GM21515 (cell line): ENCODE measurements at regions not wholly inside any gene's neighbourhood (a gene's known extent, or its start where the extent isn't known, plus 50 kb on each side); places are given as distances from the start of the nearest gene placed in this dataset.

Experiments used
- ATAC-seq: cut with Tn5 transposase; IDR thresholded peaks from one replicate; pipeline ENCODE4 v1.9.1; 2021; ENCODE audit not compliant: unreplicated experiment

GRCh38 chr16:56094231-56094630, 97.1 kb upstream of the GNAO1 start:
- no peak for ATAC-seq

- no peak for ATAC-seq
These were observed 98.2 kb upstream of the GNAO1 start for GRCh38 chr16:56093055-56093454.

DNA sequence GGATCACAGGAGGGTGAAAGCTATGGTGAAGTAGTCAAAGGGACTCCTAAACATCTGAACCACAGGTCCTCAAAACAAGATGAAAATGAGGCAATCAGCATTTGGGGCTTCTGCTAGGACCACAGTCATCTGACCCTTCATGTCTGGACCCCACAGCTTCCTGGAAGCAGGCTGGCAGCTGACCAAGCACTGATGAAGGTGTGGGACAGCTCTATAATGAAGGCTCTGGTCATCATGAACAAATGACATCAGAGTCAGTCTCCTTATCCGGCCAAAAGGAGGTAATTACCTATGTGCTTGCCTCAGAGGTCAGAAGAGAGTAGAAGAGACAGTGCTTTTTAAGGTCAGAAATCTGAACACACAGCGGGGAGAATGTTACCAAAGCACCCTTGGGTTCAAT, 101.2 kb upstream of the GNAO1 start:
- ATAC-seq = no peak

- no peak for ATAC-seq
These were observed 103.7 kb upstream of the GNAO1 start for GRCh38 chr16:56087626-56088025.

- ATAC-seq = no peak
These were observed 109.9 kb upstream of the GNAO1 start for GRCh38 chr16:56081371-56081770.

DNA sequence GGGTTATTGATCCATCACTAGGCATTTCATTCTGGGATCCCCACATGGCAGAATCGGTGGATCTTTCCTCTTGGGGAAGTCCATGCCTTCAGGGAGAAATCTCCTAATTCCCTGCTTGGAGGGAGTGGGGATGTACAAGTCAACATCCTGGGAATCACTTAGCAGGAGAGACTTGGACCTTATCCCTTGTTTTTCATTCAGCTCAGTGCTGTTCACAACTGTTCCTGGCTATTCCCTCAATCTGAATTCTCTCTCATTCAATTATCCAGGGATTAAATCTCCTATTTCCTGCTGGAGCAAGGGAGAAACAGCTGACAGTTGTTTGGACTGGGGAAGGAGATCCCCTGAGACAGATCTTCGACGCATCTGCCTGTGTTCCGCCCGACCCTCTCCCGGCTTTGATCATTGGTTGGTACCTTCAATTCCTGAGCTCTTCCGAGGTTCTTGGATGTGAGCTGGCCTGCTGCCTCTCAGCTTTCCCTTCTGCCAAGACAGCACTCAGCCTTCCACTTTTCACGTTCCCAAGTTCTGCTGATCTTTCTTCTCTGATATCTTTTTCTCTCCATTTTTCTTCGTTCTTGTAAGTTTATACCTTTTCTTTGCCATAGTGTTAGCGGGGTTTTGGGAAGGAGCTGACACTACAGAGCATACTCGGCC, 115.4 kb upstream of the GNAO1 start:
- ATAC-seq = no peak

GRCh38 chr16:56073508-56073907, 117.8 kb upstream of the GNAO1 start:
- ATAC-seq = no peak

DNA sequence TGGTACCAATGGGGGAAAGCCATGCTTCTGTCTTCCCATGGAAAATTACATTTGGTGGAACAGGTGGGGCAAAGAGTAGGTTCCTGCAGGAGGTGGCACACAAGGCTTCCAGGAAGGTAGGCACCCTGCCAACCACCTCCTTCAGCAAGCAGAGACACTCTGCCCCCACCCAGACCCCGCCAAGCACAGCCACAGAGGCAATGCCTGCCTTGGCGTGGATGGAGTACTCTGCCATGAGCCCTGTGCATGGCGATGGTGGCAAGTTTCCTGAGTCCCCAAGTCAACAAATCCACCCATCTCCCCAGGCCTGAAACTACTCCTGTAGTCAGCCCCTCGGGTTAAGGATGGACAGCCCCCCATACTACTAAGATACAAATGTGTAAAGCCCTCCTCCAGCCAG, 119.2 kb upstream of the GNAO1 start:
- no peak for ATAC-seq

DNA sequence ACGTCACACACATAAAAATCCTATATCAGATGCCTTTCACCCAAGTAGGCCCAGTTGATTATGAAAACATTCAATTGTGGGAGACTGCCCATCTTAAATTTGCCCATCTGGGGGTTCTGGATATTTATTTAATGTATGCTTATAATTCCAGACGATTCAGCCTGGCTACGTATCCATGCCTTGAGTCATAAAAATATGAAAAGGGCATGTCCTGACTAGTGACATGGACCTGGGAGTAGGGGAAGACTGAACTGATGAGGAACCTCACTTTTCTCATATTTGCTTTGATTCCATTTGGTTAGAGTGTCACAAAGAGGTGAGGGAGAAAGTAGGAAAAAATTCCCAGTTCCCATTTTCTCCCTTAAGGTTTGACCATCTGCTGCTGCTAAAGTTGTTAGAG, 122.5 kb upstream of the GNAO1 start:
- ATAC-seq = no peak

DNA sequence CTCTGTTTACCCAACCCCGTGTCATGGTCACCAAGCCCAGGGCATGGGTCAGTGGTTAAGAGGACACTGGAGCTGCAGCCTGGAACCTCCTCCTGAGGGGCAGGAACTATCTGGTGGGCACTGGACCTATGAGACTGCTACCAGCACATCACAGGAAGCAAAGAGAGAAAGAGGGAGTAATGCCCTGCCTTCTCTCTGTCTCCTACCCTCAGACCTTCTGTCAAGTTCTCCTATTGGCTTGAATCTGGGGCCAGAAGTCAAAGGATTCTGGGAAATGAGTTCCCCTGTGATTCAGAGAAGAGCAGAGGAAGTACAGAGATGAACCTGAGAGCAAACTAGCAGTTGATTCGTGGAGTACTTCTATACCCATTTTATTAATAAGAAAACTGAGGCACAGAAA, 123.0 kb upstream of the GNAO1 start:
- no peak for ATAC-seq

DNA sequence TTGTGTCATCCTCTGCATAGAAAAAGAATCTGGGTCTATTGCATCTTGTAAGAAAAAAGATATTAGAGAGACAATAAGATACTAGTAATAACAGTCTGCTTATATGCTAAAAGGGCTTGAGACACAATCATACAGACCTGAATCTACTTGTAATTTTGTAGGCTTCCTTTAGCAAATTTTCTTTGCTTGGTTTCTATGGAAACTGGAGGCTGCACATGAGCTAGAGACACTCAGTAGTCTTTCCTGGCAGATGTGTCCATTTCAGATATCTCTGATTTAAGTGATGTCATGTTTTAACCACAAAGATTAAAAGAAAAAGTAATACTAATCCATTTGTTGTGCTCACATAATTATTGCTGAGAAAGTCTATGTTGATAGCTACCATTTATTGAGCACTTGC, 123.9 kb upstream of the GNAO1 start:
- ATAC-seq = no peak

DNA sequence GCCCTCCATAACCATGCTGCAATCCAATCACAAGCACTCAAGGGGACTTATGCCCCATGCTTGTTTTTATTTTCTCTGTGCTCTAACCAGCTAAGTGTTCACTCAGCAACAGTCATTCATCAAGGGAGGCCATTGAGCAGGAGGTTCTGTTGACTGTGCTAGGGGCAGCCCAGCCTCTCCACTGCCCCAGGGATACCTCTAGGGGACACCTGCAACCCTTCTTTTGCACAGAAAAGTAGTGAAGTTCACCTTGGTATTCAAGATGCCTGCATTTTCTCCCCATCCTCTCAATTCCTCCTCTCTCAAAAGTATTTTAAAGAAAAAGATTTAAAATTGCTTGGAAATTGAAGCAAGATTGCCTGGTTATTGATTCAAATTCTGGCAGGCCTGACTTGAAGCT, 124.7 kb upstream of the GNAO1 start:
- ATAC-seq = no peak

- ATAC-seq = no peak
These were observed 128.2 kb upstream of the GNAO1 start for GRCh38 chr16:56063111-56063510.

DNA sequence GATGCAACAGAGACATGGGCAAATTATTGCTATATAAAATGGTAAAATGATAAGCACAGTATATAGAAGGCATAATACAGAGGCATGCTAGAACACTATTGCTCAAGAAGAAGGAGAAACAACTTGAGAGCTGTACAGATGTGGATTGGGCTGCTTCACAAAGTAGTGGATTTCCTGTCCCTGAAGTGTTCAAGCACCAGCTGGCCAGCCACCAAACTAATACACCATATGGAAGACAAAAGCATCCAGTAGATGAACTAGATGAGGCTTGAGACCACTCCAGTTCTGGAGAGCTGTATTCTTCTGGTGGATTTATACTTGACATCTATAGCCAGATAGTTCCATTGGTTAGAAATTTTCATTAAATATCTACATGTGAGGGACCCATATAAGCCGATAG, 134.1 kb upstream of the GNAO1 start:
- ATAC-seq = no peak

DNA sequence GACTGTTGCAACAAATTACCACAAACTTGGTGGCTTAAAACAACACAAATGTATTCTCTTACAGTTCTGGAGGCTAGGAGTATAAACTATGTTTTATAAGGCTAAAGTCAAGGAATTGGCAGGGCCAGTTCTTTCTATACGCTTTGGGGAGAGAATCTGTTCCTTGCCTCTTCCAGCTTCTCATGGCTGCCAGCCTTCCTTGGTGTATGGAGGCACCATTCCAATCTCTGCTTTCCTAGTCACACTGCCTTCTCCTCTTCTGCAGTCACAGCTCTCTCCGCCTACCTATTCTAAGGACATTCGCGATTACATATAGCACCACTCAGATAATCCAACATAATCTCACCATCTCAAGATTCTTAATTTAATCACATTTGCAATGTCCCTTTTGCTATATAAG, 140.4 kb upstream of the GNAO1 start:
- no peak for ATAC-seq

DNA sequence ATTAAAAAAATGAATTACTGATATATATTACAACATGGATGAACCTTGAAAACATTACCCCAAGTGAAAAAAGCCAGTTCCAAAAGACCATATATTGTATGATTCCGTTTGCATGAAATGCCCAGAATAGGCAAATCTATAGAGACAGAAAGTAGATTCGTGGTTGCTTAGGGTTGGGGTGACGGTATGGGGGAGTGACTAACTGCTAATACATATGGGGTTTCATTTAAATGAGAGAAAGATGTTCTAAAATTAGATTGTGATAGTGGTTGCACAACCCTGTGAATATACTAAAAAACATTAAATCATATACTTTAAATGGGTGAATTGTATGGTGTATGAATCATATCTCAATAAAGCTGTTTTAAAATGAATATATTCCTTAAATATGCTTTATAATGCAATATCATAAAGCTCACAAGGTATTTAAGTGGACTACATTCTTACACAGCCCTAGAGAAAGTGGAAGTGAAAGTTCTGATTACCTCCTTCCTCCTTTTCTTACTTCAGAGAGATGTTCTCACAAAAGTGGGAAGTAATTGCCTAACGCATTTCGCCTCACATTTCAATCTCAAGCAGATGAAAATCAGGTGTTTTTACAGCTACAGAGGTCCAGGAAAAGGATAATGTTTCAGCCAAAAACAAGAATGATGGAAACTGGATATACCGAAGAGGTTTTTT, 142.7 kb upstream of the GNAO1 start:
- ATAC-seq = peak; percentile 92

DNA sequence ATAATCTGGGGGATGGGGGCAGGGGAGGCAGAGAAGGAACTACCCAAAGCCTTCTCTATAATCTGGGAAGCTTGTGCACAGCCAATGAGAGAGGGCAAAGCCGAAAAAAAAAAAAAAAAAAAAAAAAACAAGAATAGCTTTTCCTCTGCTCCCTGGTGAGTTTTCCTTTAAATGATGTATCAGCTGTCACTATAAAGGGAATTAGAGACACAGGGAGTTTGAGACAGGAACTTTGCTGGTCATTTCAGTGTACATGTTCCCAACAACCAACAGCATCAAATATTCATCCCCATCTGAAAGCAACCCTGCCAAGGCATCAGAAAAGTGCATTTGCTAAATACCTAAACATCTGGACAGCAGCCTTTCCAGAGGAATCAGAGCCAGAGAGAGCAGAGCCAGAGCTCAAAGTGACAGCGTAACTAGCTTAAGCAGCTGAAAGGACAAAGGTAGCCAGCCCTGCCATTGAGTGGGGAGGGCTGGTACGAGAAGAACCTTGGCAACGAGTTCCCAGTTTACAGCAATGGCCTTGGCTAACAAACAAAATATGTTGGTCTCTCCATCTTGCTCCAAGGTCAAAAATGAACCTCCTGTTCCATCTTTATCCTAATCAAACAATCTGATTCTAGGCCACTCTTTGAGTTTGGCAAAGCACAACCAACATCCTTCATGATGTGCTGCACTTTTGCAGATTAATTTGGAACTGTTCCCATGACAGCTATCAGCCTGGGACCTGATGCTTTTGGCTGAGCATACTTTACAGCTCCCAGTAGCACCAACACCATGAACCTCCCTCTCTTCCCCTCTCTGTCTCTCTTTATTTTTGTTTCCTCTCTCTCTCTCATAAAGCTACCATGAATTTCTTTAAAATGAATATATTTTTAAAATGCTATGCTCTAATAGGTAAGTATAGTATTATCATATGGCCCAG, 143.7 kb upstream of the GNAO1 start:
- ATAC-seq = no peak

- no peak for ATAC-seq
These were observed 148.9 kb upstream of the GNAO1 start for GRCh38 chr16:56042416-56042815.

DNA sequence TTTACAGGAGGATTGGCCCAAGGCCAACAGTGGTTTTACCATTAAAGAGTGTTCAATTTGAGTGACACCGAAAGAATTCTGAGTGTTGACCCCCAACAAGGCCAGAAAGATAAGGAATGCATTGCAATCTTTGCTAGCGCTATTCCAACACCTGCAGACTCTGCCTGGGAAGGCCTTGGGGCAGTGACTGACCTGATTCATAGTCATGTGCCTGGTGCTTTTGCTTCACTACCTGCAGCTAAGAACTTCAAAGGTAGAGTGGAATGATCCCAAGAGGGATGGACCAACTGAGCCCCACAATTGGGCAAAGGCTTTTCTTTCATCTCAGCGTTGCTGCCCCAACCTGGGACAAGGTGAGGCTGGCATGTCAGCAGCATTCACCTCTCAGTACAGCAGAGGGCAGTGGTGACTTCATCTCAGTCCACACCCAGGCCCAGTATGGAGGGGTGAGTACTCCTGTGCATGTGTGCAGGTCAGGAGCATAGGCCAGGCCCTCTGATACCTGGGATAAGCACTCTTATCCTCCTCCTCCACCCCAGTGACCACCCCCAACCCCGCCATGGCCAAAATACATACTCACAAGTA, 149.6 kb upstream of the GNAO1 start:
- ATAC-seq = peak; percentile 56

- ATAC-seq = no peak
These were observed 152.7 kb upstream of the GNAO1 start for GRCh38 chr16:56038564-56039098.

- no peak for ATAC-seq
These were observed 156.9 kb upstream of the CES5A start for GRCh38 chr16:56032072-56032471.
